Smooth muscle cell (in vitro differentiated cells): ENCODE measurements at regions not wholly inside any gene's neighbourhood (a gene's known extent, or its start where the extent isn't known, plus 50 kb on each side); places are given as distances from the start of the nearest gene placed in this dataset.

Experiments used
- DNase-seq: peaks from one replicate; lab custom pipeline; 2025; ENCODE audit not compliant: unreplicated experiment; lab: John Stamatoyannopoulos, UW
- H2AFZ ChIP-seq: fragments of 200-600 bp; sonication (generic); 2 replicates; pipeline ENCODE4 v1.6.0; 2016; ENCODE audit warnings: antibody characterized with exemption, low read depth, mild to moderate bottlenecking
- H3F3A ChIP-seq: fragments of 200-600 bp; sonication (generic); 2 replicates; pipeline ENCODE4 v1.6.0; 2017; ENCODE audit warnings: antibody characterized with exemption, low read depth
- H3K27ac ChIP-seq: fragments of 200-600 bp; sonication (generic); 2 replicates; pipeline ENCODE4 v1.5.1; 2016; ENCODE audit warnings: low read depth, mild to moderate bottlenecking
- H3K27me3 ChIP-seq: fragments of 200-600 bp; sonication (generic); 2 replicates; pipeline ENCODE4 v1.6.1; 2016; ENCODE audit warnings: low read depth, mild to moderate bottlenecking
- H3K36me3 ChIP-seq: fragments of 200-600 bp; sonication (generic); 2 replicates; pipeline ENCODE4 v1.5.1; 2016; ENCODE audit warnings: low read depth
- H3K4me1 ChIP-seq: fragments of 200-600 bp; sonication (generic); 2 replicates; pipeline ENCODE4 v1.5.1; 2016; ENCODE audit warnings: low read depth
- H3K4me2 ChIP-seq: fragments of 200-600 bp; sonication (generic); 2 replicates; pipeline ENCODE4 v1.6.0; 2016; ENCODE audit warnings: mild to moderate bottlenecking
- H3K4me3 ChIP-seq: fragments of 200-600 bp; sonication (generic); 2 replicates; pipeline ENCODE4 v1.5.1; 2016; ENCODE audit warnings: mild to moderate bottlenecking
- H3K79me2 ChIP-seq: fragments of 200-600 bp; sonication (generic); 2 replicates; pipeline ENCODE4 v1.6.0; 2016; ENCODE audit warnings: low read depth, mild to moderate bottlenecking
- H3K9ac ChIP-seq: fragments of 200-600 bp; sonication (generic); 2 replicates; pipeline ENCODE4 v1.6.0; 2016; ENCODE audit warnings: low read depth
- H3K9me3 ChIP-seq: fragments of 200-600 bp; sonication (generic); replicated peaks from 2 replicates; pipeline ENCODE4 v1.5.1; 2016; ENCODE audit warnings: low read depth
- H4K20me1 ChIP-seq: fragments of 200-600 bp; sonication (generic); 2 replicates; pipeline ENCODE4 v1.6.0; 2016; ENCODE audit warnings: low read depth
- CTCF ChIP-seq: fragments of 200-600 bp; sonication (generic); IDR thresholded peaks from 2 replicates; pipeline ENCODE4 v1.5.1; 2017; ENCODE audit warnings: borderline replicate concordance, mild to moderate bottlenecking, antibody characterized with exemption; ENCODE audit not compliant: insufficient read depth, poor library complexity, severe bottlenecking
- WGBS: methylation state at CpG from one replicate; pipeline ENCODE4 v1.1.7; 2016; ENCODE audit warnings: low lambda C conversion rate; 5-methylcytosine and 5-hydroxymethylcytosine counted together

- H3F3A ChIP-seq, result peaks cover 4% of the 10 kb centered on the region
- H3K79me2 ChIP-seq, result no peaks in the 10 kb centered on the region
- no peaks in the 10 kb centered on the region for H4K20me1 ChIP-seq
- WGBS, result 96% methylated on average over 3 of the region's 3 CpGs
- H3K4me3 ChIP-seq, result no peak overlapping the region
- TF ChIP-seq CTCF, result no peak
- peaks cover 9% of the 10 kb centered on the region for H3K4me1 ChIP-seq
- no peak overlapping the region for H2AFZ ChIP-seq
- no peaks in the 10 kb centered on the region for H3K27me3 ChIP-seq
- H3K9ac ChIP-seq, result no peak overlapping the region
- H3K27ac ChIP-seq, result no peak overlapping the region
- H3K4me2 ChIP-seq, result no peak overlapping the region
- H3K36me3 ChIP-seq, result no peaks in the 10 kb centered on the region
- no peak for DNase-seq
- H3K9me3 ChIP-seq, result no peaks in the 10 kb centered on the region
Observed at GRCh38 chr22:26779929-26780328, 122.5 kb downstream of the MIAT start.

- H4K20me1 ChIP-seq, result no peaks in the 10 kb centered on the region
- no peak overlapping the region for H3K27ac ChIP-seq
- H3K9me3 ChIP-seq, result no peaks in the 10 kb centered on the region
- no peaks in the 10 kb centered on the region for H3K79me2 ChIP-seq
- H3K9ac ChIP-seq, result no peak overlapping the region
- H3K4me2 ChIP-seq, result no peak overlapping the region
- TF ChIP-seq CTCF, result no peak
- H3F3A ChIP-seq, result peaks cover 4% of the 10 kb centered on the region
- no peaks in the 10 kb centered on the region for H3K27me3 ChIP-seq
- no peaks in the 10 kb centered on the region for H3K36me3 ChIP-seq
- no peak overlapping the region for H3K4me3 ChIP-seq
- no peak overlapping the region for H2AFZ ChIP-seq
- peaks cover 9% of the 10 kb centered on the region for H3K4me1 ChIP-seq
- DNase-seq, result no peak
Observed at GRCh38 chr22:26780521-26780920, 123.1 kb downstream of the MIAT start.

GRCh38 chr22:26781062-26781461 is 123.7 kb downstream of the MIAT start:
- no peak overlapping the region for H2AFZ ChIP-seq
- no peak overlapping the region for H3K4me2 ChIP-seq
- peaks cover 4% of the 10 kb centered on the region for H3F3A ChIP-seq
- no peaks in the 10 kb centered on the region for H3K79me2 ChIP-seq
- no peaks in the 10 kb centered on the region for H3K36me3 ChIP-seq
- no peak for DNase-seq
- H3K4me3 ChIP-seq, result no peak overlapping the region
- H3K27me3 ChIP-seq, result no peaks in the 10 kb centered on the region
- H3K27ac ChIP-seq, result no peak overlapping the region
- no peak overlapping the region for H3K9ac ChIP-seq
- TF ChIP-seq CTCF, result no peak
- no peaks in the 10 kb centered on the region for H4K20me1 ChIP-seq
- peaks cover 9% of the 10 kb centered on the region for H3K4me1 ChIP-seq
- H3K9me3 ChIP-seq, result no peaks in the 10 kb centered on the region
- WGBS, result 100% methylated on average over 2 of the region's 2 CpGs

GRCh38 chr22:26781596-26781995 is 124.2 kb downstream of the MIAT start:
- 83% methylated on average over 15 of the region's 15 CpGs for WGBS
- no peak overlapping the region for H3K27ac ChIP-seq
- H3F3A ChIP-seq, result peaks cover 4% of the 10 kb centered on the region
- no peaks in the 10 kb centered on the region for H3K36me3 ChIP-seq
- H3K9me3 ChIP-seq, result no peaks in the 10 kb centered on the region
- no peak overlapping the region for H3K4me2 ChIP-seq
- H3K4me1 ChIP-seq, result peaks cover 9% of the 10 kb centered on the region
- H3K9ac ChIP-seq, result no peak overlapping the region
- DNase-seq, result no peak
- no peaks in the 10 kb centered on the region for H3K27me3 ChIP-seq
- H2AFZ ChIP-seq, result no peak overlapping the region
- no peak for TF ChIP-seq CTCF
- H3K4me3 ChIP-seq, result no peak overlapping the region
- H3K79me2 ChIP-seq, result no peaks in the 10 kb centered on the region
- no peaks in the 10 kb centered on the region for H4K20me1 ChIP-seq
